HFFc6 (cell line): ENCODE measurements at regions not wholly inside any gene's neighbourhood (a gene's known extent, or its start where the extent isn't known, plus 50 kb on each side); places are given as distances from the start of the nearest gene placed in this dataset.

Experiments used
- DNase-seq: peaks from one replicate; pipeline ENCODE4 v3.0.0-alpha.2; 2018
- H3K27ac Mint-ChIP-seq: 2 replicates; pipeline ENCODE4 v1.8.0; 2020; ENCODE audit warnings: mild to moderate bottlenecking, mixed read lengths
- H3K27me3 Mint-ChIP-seq: 2 replicates; pipeline ENCODE4 v1.8.0; 2021; ENCODE audit warnings: mild to moderate bottlenecking, moderate library complexity, mixed read lengths; ENCODE audit not compliant: insufficient read depth
- H3K36me3 Mint-ChIP-seq: 2 replicates; pipeline ENCODE4 v1.8.0; 2021; ENCODE audit warnings: low read depth, mixed read lengths
- H3K4me1 Mint-ChIP-seq: 2 replicates; pipeline ENCODE4 v1.8.0; 2020; ENCODE audit warnings: low read depth, mixed read lengths
- H3K4me3 Mint-ChIP-seq: 2 replicates; pipeline ENCODE4 v1.8.0; 2020; ENCODE audit warnings: mild to moderate bottlenecking, moderate library complexity, mixed read lengths
- H3K9me3 Mint-ChIP-seq: 2 replicates; pipeline ENCODE4 v1.8.0; 2020; ENCODE audit warnings: mild to moderate bottlenecking, mixed read lengths
- CTCF ChIP-seq: fragments of 200-600 bp; sonication (generic); IDR thresholded peaks from 2 replicates; pipeline ENCODE4 v1.5.0; 2021; ENCODE audit warnings: antibody characterized with exemption, mild to moderate bottlenecking

DNA sequence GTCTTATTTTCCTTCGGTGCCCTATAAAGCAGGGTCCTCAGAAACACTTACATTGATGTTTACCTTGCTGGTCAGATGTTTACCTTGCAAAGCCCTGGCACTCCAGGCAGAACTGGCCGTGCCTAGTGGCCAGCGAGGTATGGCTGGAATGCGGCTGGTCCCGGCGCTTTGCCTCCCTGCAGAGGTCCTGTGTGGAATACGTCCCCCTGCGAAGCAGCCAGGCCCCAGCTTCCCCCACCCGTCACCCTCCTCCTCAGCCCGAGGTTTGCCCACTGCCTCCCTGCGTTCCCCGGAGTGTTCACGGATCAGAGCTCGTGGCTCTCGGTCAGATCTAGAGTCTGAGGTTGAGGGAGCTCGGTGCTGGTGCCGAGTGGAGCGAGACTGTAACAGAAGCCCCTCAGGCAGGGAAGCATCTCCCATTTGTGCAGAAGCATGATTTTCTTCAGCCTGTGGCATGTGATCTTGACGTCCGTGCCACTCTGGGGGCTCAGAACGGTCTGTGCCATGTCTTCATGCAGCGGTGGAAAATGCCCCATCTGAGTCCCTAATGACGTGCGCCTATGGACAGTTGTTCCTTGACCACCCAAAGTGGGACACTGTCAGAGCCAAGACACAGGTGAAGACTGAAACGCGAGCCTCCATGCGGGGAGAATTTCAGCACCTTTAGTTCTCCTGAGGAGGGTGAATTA lies 54.8 kb upstream of the SOX1 start:
- TF ChIP-seq CTCF: no peak
- Mint-ChIP-seq H3K27ac (no peak overlapping the region), H3K9me3 (peaks cover 68% of the 10 kb centered on the region), H3K4me3 (no peak overlapping the region), H3K36me3 (no peaks in the 10 kb centered on the region), H3K4me1 (no peaks in the 10 kb centered on the region), H3K27me3 (no peaks in the 10 kb centered on the region)
- DNase-seq: no peak

DNA sequence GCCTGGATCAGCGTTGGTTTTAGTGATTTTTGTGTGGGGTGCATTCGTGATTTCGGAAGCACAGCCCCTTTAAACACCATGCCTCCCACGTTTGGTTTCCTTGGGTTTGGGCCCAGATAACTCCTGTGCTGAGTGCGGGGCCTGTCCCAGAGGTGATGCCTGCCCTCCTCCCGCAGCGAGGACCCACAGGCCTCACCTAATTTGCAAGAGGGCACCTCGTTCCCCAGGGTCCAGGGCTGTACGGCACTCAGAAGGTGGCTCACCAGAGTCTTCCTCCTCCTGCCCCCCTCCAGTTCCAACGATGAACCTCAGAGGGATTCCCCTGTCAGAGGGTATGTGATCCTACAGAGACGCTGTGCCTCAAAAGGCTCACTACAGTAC lies 54.3 kb upstream of the SOX1 start:
- Mint-ChIP-seq H3K4me1 (no peaks in the 10 kb centered on the region), H3K27ac (no peak overlapping the region), H3K4me3 (no peak overlapping the region), H3K36me3 (no peaks in the 10 kb centered on the region), H3K27me3 (no peaks in the 10 kb centered on the region), H3K9me3 (peaks cover 72% of the 10 kb centered on the region)
- DNase-seq: no peak
- no peak for TF ChIP-seq CTCF

GRCh38 chr13:112013665-112014064 lies 53.3 kb upstream of the SOX1 start:
- no peaks in the 10 kb centered on the region for H3K36me3 Mint-ChIP-seq

DNA sequence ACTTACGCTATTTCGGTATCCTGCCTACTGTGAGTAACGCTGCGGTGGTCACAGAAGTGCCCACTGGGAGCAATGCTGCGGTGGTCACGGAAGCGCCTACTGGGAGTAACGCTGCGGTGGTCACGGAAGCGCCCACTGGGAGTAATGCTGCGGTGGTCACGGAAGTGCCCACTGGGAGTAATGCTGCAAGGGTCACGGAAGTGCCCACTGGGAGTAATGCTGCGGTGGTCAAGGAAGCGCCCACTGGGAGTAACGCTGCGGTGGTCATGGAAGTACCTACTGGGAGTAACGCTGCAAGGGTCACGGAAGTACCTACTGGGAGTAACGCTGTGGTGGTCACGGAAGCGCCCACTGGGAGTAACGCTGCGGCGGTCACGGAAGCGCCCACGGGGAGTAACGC lies 52.1 kb upstream of the SOX1 start:
- no peaks in the 10 kb centered on the region for H3K27me3 Mint-ChIP-seq
- H3K9me3 Mint-ChIP-seq: peaks cover 61% of the 10 kb centered on the region
- no peaks in the 10 kb centered on the region for H3K4me1 Mint-ChIP-seq
- no peaks in the 10 kb centered on the region for H3K36me3 Mint-ChIP-seq
- no peak for TF ChIP-seq CTCF
- DNase-seq: no peak
- no peak overlapping the region for H3K27ac Mint-ChIP-seq
- no peak overlapping the region for H3K4me3 Mint-ChIP-seq

More at GRCh38 chr13:112013665-112014064, 53.3 kb upstream of the SOX1 start:
- H3K27ac Mint-ChIP-seq: no peak overlapping the region
- H3K9me3 Mint-ChIP-seq: peaks cover 66% of the 10 kb centered on the region
- H3K27me3 Mint-ChIP-seq: no peaks in the 10 kb centered on the region
- no peaks in the 10 kb centered on the region for H3K4me1 Mint-ChIP-seq
- H3K4me3 Mint-ChIP-seq: no peak overlapping the region
- TF ChIP-seq CTCF: no peak
- DNase-seq: no peak
